Neural cell (in vitro differentiated cells): ENCODE measurements at regions not wholly inside any gene's neighbourhood (a gene's known extent, or its start where the extent isn't known, plus 50 kb on each side); places are given as distances from the start of the nearest gene placed in this dataset.

Source experiments
- CTCF ChIP-seq: fragments of 450-650 bp; IDR thresholded peaks from 2 replicates; pipeline ENCODE4 v1.5.1; 2014; ENCODE audit warnings: antibody characterized with exemption, mild to moderate bottlenecking, moderate library complexity; ENCODE audit not compliant: poor library complexity, severe bottlenecking
- EZH2 ChIP-seq: fragments of 200-600, 300-800 bp; shearing (Covaris generic), sonication (generic); IDR thresholded peaks from 2 replicates; pipeline ENCODE4 v1.6.1; 2014; ENCODE audit warnings: antibody characterized with exemption, low read length, borderline replicate concordance, mild to moderate bottlenecking; ENCODE audit not compliant: insufficient read depth, poor library complexity, severe bottlenecking
- POLR2AphosphoS5 ChIP-seq: IDR thresholded peaks from 2 replicates; pipeline ENCODE4 v1.6.1; 2012
- TF ChIP-seq, protein P1 (sequence below): IDR thresholded peaks from 2 replicates; pipeline ENCODE4 v1.6.1; 2012; ENCODE audit warnings: borderline replicate concordance

- no peak for TF ChIP-seq EZH2
- TF ChIP-seq CTCF = no peak
- TF ChIP-seq, protein P1, sequence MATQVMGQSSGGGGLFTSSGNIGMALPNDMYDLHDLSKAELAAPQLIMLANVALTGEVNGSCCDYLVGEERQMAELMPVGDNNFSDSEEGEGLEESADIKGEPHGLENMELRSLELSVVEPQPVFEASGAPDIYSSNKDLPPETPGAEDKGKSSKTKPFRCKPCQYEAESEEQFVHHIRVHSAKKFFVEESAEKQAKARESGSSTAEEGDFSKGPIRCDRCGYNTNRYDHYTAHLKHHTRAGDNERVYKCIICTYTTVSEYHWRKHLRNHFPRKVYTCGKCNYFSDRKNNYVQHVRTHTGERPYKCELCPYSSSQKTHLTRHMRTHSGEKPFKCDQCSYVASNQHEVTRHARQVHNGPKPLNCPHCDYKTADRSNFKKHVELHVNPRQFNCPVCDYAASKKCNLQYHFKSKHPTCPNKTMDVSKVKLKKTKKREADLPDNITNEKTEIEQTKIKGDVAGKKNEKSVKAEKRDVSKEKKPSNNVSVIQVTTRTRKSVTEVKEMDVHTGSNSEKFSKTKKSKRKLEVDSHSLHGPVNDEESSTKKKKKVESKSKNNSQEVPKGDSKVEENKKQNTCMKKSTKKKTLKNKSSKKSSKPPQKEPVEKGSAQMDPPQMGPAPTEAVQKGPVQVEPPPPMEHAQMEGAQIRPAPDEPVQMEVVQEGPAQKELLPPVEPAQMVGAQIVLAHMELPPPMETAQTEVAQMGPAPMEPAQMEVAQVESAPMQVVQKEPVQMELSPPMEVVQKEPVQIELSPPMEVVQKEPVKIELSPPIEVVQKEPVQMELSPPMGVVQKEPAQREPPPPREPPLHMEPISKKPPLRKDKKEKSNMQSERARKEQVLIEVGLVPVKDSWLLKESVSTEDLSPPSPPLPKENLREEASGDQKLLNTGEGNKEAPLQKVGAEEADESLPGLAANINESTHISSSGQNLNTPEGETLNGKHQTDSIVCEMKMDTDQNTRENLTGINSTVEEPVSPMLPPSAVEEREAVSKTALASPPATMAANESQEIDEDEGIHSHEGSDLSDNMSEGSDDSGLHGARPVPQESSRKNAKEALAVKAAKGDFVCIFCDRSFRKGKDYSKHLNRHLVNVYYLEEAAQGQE = no peak
- no peak for TF ChIP-seq POLR2AphosphoS5
Observed at GRCh38 chr4:156198511-156198910, 244.8 kb upstream of the CTSO start.
